GF-D8 (cell line): ENCODE measurements at regions not wholly inside any gene's neighbourhood (a gene's known extent, or its start where the extent isn't known, plus 50 kb on each side); places are given as distances from the start of the nearest gene placed in this dataset.

ENCODE experiments used
- DNase-seq: peaks from one replicate; lab custom pipeline; 2025; lab: John Stamatoyannopoulos, UW

GRCh38 chr2:180208841-180209240 is 201.7 kb upstream of the CWC22 start:
- no peak for DNase-seq

GRCh38 chr2:180205621-180206235 is 198.6 kb upstream of the CWC22 start:
- no peak for DNase-seq

- DNase-seq = no peak
Measured at GRCh38 chr2:180203972-180204371, 196.9 kb upstream of the CWC22 start.

- DNase-seq = no peak
Measured at GRCh38 chr2:180202467-180202951, 195.4 kb upstream of the CWC22 start.

- DNase-seq = no peak
Measured at GRCh38 chr2:180196419-180196977, 189.4 kb upstream of the CWC22 start.

- DNase-seq = no peak
Measured at GRCh38 chr2:180195847-180196246, 188.8 kb upstream of the CWC22 start.

- no peak for DNase-seq
Measured at GRCh38 chr2:180191432-180192124, 184.5 kb upstream of the CWC22 start.

GRCh38 chr2:180190851-180191250 is 183.8 kb upstream of the CWC22 start:
- DNase-seq = no peak

- DNase-seq = no peak
Measured at GRCh38 chr2:180187611-180188010, 180.5 kb upstream of the CWC22 start.

GRCh38 chr2:180184506-180184905 is 177.4 kb upstream of the CWC22 start:
- DNase-seq = no peak

- DNase-seq = no peak
Measured at GRCh38 chr2:180180511-180180910, 173.4 kb upstream of the CWC22 start.

GRCh38 chr2:180177534-180177933 is 170.4 kb upstream of the CWC22 start:
- DNase-seq = no peak

GRCh38 chr2:180175736-180176135 is 168.6 kb upstream of the CWC22 start:
- no peak for DNase-seq

- no peak for DNase-seq
Measured at GRCh38 chr2:180174580-180174979, 167.5 kb upstream of the CWC22 start.

GRCh38 chr2:180169474-180169873 is 162.4 kb upstream of the CWC22 start:
- no peak for DNase-seq

GRCh38 chr2:180161415-180161814 is 154.3 kb upstream of the CWC22 start:
- no peak for DNase-seq

- no peak for DNase-seq
Measured at GRCh38 chr2:180159921-180160320, 152.8 kb upstream of the CWC22 start.

- DNase-seq = no peak
Measured at GRCh38 chr2:180158961-180159360, 151.9 kb upstream of the CWC22 start.

GRCh38 chr2:180156651-180157050 is 149.6 kb upstream of the CWC22 start:
- DNase-seq = no peak

- DNase-seq = no peak
Measured at GRCh38 chr2:180150606-180151005, 143.5 kb upstream of the CWC22 start.

GRCh38 chr2:180146541-180146940 is 139.4 kb upstream of the CWC22 start:
- DNase-seq = no peak

GRCh38 chr2:180146114-180146513 is 139.0 kb upstream of the CWC22 start:
- DNase-seq = no peak

- DNase-seq = no peak
Measured at GRCh38 chr2:180145163-180145562, 138.1 kb upstream of the CWC22 start.
